Stimulated activated naive B cell treated with anti-CD40 and anti-IgM and Interleukin-4, amounts not matched to agents 10 μg/mL and 1 μg/mL and 100 μg/mL, for 72 hours (primary cell): ENCODE measurements at regions not wholly inside any gene's neighbourhood (a gene's known extent, or its start where the extent isn't known, plus 50 kb on each side); places are given as distances from the start of the nearest gene placed in this dataset.

ENCODE experiments used
- ATAC-seq, 2 donors: fragments of 150-1000 bp; cut with Tn5 transposase; replicated peaks; 2 replicates each; pipeline ENCODE4 v1.10.0; 2021; ENCODE audit warnings: moderate library complexity in 1 of 2
- DNase-seq: peaks from one replicate; pipeline ENCODE4 v3.0.0; 2021
- H3K27ac Mint-ChIP-seq: one replicate; pipeline ENCODE4 v1.8.0; 2022; ENCODE audit warnings: mild to moderate bottlenecking, mixed read lengths
- H3K27me3 Mint-ChIP-seq, 2 donors: one replicate each; pipeline ENCODE4 v1.8.0; 2022; ENCODE audit warnings: mixed read lengths in 2 of 2
- H3K36me3 Mint-ChIP-seq, 2 donors: one replicate each; pipeline ENCODE4 v1.8.0; 2022; ENCODE audit warnings: mixed read lengths in 2 of 2, mild to moderate bottlenecking in 1 of 2
- H3K4me1 Mint-ChIP-seq, 2 donors: one replicate each; pipeline ENCODE4 v1.8.0; 2022; ENCODE audit warnings: mixed read lengths in 2 of 2, mild to moderate bottlenecking in 1 of 2
- H3K4me3 Mint-ChIP-seq, 2 donors: one replicate each; pipeline ENCODE4 v1.8.0; 2022; ENCODE audit warnings: mild to moderate bottlenecking in 2 of 2, mixed read lengths in 2 of 2, moderate library complexity in 1 of 2
- H3K9me3 Mint-ChIP-seq, 2 donors: one replicate each; pipeline ENCODE4 v1.8.0; 2022; ENCODE audit warnings: mixed read lengths in 2 of 2, mild to moderate bottlenecking in 1 of 2

DNA sequence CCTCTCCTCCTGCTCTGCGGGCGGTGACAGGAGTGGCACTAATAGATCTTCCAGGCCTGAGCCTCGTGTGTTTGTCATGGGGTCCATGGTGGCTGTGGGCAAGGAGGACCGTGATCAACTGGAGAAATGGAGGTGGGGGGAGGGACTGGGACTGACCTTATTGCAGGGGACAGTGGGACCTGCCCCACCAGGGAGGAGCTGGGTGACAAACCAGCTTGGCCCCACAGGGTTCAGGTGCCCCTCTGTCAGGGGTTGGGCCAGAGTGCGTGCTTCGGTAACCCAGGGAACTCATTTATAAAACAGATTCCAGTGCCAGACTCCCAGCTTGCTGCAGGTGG is 366.5 kb downstream of the BCOR start:
- no peaks in the 10 kb centered on the region for H3K36me3 Mint-ChIP-seq
- no peaks in the 10 kb centered on the region for H3K9me3 Mint-ChIP-seq
- ATAC-seq (no peak), DNase-seq (no peak)
- peaks cover 6 to 22% of the 10 kb centered on the region in 2 donors for H3K4me1 Mint-ChIP-seq
- H3K27me3 Mint-ChIP-seq, result peaks cover 7 to 30% of the 10 kb centered on the region in 2 donors
- H3K4me3 Mint-ChIP-seq, result no peak overlapping the region
- no peak overlapping the region for H3K27ac Mint-ChIP-seq

DNA sequence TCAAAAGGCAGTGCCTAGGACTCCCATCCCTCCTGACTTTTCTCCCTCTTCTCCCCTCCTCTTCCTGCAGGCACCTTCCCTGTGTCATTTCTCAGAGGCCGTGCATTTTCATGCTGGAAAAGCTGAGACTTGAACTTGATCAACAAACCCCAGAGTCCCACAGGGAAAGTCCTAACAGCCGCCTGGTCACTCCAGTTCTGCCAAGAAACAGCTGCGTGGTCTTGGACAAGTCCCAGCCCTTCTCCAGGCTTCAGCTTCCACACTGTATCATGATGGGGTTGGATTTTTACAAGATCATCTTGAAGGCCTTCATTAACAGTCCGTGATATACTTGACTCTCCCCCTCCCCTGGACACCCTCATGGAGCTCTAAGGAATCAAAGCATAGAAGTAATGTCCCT is 366.0 kb downstream of the BCOR start:
- DNase-seq, result no peak
- Mint-ChIP-seq H3K9me3 (no peaks in the 10 kb centered on the region), H3K4me1 (peaks cover 6 to 22% of the 10 kb centered on the region in 2 donors), H3K27ac (no peak overlapping the region), H3K4me3 (no peak overlapping the region), H3K36me3 (no peaks in the 10 kb centered on the region), H3K27me3 (peaks cover 3 to 32% of the 10 kb centered on the region in 2 donors)
- no peak for ATAC-seq

DNA sequence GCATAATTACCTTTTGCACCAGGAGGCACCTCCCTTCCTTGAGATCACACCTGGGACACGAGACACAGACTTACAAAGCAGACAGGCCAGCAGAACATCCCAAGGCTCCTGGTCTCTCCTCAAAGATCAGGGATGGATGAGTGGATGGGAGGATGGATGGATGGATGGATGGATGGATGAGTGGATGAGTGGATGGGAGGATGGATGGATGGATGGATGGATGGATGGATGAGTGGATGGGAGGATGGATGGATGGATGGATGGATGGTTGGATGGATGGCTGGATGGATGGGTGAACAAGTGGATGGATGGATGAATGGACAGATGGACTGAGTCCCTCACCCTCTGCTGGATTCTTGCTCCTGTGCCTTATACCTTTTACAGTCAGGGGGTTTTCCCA is 364.0 kb downstream of the BCOR start:
- Mint-ChIP-seq H3K9me3 (no peaks in the 10 kb centered on the region), H3K27ac (no peak overlapping the region), H3K36me3 (no peaks in the 10 kb centered on the region), H3K4me3 (no peak overlapping the region), H3K4me1 (peaks cover 6 to 22% of the 10 kb centered on the region in 2 donors), H3K27me3 (peaks cover 0 to 22% of the 10 kb centered on the region in 2 donors)
- no peak for DNase-seq
- no peak for ATAC-seq

DNA sequence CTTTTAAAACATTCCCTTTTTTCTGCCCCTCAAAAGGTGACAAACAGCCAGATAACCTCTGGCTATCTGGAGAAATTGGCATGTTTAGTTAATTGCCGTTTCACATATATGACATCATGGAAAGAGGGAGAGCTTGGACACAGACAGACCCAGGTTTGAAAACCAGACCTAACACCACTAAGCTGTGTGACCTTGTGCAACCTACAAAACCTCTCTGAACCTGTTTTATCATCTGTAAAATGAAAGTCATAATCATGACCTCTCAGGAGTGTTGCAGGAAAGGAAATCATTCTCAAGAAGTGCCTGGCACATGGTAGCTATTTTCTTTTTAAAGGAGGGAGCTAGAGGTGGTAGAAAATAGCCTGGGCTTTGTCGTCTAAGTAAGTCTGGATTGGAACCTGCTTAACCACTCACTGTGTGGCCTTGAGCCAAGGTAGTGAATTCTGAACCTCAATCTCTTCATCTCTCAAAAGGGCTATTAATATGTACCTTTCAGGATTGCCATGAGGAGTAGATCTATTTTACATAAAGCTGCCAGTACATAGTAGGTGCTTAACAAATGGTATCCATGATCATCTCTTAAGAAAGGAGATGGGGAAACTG is 363.5 kb downstream of the BCOR start:
- DNase-seq (no peak), ATAC-seq (no peak)
- H3K4me3 Mint-ChIP-seq, result no peak overlapping the region
- no peaks in the 10 kb centered on the region for H3K9me3 Mint-ChIP-seq
- peaks cover 6 to 21% of the 10 kb centered on the region in 2 donors for H3K4me1 Mint-ChIP-seq
- H3K27ac Mint-ChIP-seq, result no peak overlapping the region
- no peaks in the 10 kb centered on the region for H3K36me3 Mint-ChIP-seq
- peaks cover 0 to 22% of the 10 kb centered on the region in 2 donors for H3K27me3 Mint-ChIP-seq

DNA sequence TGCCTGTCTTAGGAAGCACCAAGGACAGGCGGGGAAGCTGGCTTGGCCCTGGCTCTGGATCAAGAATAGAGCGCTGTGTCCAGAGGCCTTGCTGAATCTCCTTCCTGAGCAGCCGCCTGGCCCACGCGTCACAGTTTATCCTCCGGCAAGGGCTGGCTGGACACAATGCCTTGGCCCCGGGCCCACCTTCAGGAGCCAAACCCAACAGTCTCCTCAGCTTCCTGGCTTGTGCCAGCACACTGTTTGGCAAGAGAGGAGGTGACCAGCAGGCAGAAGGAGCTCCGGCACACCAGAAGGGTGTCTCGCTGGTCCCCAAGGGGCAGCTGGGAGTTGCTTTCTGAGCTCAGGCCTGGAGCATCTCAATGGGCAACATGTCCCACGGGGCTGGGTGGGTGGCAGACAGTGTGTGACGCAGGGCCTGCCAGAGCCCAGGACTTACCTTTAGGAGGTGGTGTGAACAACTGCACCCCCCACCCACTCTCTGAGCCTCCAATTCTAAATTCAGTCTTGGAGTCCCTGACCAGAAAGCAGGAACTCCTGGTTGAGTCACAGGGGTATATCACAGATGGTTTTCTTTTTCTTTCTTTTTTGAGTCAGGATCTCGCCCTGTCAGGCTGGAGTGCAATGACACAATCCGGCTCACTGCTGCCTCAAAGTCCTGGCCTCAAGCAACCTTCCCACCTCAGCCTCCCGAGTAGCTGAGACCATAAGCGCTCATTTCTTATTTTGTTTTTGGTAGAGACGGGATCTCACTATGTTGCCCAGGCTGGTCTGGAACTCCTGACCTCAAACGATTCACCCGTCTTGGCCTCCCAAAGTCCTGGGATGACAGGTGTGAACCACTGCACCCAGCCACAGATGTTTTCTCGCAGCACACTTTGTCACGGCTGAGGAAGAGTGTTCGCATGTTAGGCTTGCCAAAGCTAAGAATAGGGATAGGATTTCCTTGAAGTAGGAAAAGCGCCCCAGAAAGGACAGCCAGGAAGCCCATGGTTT is 361.2 kb downstream of the BCOR start:
- no peak overlapping the region for H3K27ac Mint-ChIP-seq
- no peaks in the 10 kb centered on the region for H3K4me1 Mint-ChIP-seq
- H3K9me3 Mint-ChIP-seq, result no peaks in the 10 kb centered on the region
- H3K4me3 Mint-ChIP-seq, result no peak overlapping the region
- DNase-seq (no peak), ATAC-seq (no peak)
- H3K27me3 Mint-ChIP-seq, result peaks cover 0 to 14% of the 10 kb centered on the region in 2 donors
- H3K36me3 Mint-ChIP-seq, result no peaks in the 10 kb centered on the region

DNA sequence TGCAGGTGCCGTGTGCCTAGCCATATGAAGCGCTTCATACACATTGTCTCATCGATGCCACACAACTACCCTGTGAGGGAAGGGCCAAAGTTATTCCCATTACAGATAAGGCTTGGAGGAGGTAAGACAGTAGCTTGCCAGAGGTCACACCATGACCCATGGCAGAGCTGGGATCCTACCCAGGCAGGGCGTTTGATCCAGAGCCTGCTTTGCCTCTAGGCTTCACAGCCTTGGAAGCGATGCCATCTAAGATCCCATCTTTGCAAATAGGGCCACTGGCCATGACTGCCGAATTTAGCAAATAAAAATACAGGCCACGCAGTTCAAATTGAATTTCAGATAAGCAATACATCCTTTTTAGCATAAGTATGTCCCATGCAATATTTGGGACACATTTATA is 358.2 kb downstream of the BCOR start:
- Mint-ChIP-seq H3K4me3 (no peak overlapping the region), H3K9me3 (no peaks in the 10 kb centered on the region), H3K36me3 (no peaks in the 10 kb centered on the region), H3K4me1 (no peaks in the 10 kb centered on the region), H3K27ac (no peak overlapping the region), H3K27me3 (peaks cover 0 to 5% of the 10 kb centered on the region in 2 donors)
- no peak for DNase-seq
- ATAC-seq, result no peak

DNA sequence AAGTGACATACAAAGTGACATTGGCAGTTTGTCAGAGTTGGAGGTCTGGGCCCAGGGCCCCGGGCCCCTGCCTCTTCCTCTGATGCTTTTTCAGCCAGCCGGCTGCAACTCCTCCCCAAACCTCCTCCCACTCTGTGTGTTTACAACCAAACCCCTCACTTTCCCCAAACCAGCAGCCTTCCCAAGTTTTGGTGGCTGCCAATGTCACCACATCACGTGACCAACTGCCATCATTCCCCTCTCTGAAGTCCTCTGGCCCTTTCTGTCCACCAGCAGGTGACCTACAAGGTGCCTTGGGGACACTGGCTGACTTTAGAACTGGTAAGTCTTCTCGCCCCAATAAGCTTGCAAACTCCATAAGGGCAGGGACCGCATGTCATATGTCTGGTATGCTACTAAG is 357.7 kb downstream of the BCOR start:
- Mint-ChIP-seq H3K36me3 (no peaks in the 10 kb centered on the region), H3K27me3 (peaks cover 0 to 5% of the 10 kb centered on the region in 2 donors), H3K4me3 (no peak overlapping the region), H3K4me1 (no peaks in the 10 kb centered on the region), H3K9me3 (no peaks in the 10 kb centered on the region), H3K27ac (no peak overlapping the region)
- no peak for DNase-seq
- ATAC-seq, result no peak

DNA sequence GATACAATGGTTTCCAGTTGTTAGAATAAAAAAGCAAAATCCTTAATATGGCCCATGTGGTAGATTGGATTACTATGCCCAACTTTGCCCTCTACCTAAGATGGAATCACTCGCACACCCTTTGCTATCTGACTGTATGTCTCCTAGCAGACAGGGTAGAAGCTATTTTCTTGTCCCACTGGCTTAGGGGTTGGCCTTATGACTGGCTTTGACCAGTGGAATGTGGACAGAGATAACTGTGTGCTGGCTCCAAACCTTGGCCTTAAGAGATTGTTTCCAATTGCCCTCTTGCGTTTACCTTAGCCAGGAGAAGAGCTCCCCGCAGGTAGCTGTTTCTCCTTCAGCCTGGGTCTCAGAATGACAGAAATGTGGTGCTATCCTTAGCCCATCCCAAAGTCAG is 355.9 kb downstream of the BCOR start:
- Mint-ChIP-seq H3K4me3 (no peak overlapping the region), H3K9me3 (no peaks in the 10 kb centered on the region), H3K27me3 (peaks cover 0 to 5% of the 10 kb centered on the region in 2 donors), H3K36me3 (no peaks in the 10 kb centered on the region), H3K27ac (no peak overlapping the region), H3K4me1 (peaks cover 0 to 4% of the 10 kb centered on the region in 2 donors)
- no peak for DNase-seq
- ATAC-seq, result no peak

DNA sequence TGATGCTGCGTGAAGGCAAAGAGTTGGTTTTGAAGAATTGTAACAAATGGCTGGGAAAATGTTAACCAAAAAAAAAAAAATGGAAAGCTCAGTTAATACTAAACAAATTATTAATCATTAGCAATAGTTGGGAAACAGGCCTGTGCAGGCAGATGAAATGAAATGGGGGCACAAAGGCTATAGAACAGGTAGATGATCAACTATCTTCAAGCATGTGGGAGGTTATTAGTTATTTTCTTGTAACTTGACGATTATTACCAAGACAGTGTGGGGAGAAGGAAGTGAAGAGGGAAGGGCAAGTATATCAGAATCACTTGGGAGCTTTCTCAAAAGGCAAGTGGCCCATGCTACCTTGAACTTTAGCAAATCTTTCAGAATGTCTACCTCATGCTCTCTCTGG is 351.9 kb downstream of the BCOR start:
- no peak overlapping the region for H3K27ac Mint-ChIP-seq
- H3K4me1 Mint-ChIP-seq, result peaks cover 0 to 4% of the 10 kb centered on the region in 2 donors
- ATAC-seq, result no peak
- no peaks in the 10 kb centered on the region for H3K9me3 Mint-ChIP-seq
- no peaks in the 10 kb centered on the region for H3K36me3 Mint-ChIP-seq
- no peak for DNase-seq
- H3K4me3 Mint-ChIP-seq, result no peak overlapping the region
- peaks cover 0 to 9% of the 10 kb centered on the region in 2 donors for H3K27me3 Mint-ChIP-seq

DNA sequence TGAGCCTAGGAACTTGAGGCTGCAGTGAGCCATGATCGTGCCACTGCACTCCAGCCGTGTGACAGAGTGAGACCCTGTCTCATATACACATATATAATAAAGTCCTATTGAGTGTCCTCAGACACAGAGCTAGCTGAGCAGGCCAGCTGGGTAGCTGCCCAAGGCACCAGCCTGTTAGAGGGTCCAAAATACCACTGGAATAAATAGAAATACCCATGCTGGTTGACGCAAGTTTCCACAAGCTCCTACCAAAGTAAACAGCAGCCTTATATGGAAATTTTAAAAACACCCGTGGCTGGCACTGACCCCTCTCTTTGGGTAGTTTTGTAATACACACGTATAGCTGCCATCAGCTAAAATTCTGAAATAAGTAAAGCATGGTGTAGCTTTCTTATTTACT is 348.6 kb downstream of the BCOR start:
- Mint-ChIP-seq H3K9me3 (peaks cover 0 to 4% of the 10 kb centered on the region in 2 donors), H3K27me3 (peaks cover 0 to 9% of the 10 kb centered on the region in 2 donors), H3K4me3 (no peak overlapping the region), H3K27ac (no peak overlapping the region), H3K4me1 (peaks cover 0 to 4% of the 10 kb centered on the region in 2 donors), H3K36me3 (peaks cover 0 to 4% of the 10 kb centered on the region in 2 donors)
- ATAC-seq (no peak), DNase-seq (no peak)

DNA sequence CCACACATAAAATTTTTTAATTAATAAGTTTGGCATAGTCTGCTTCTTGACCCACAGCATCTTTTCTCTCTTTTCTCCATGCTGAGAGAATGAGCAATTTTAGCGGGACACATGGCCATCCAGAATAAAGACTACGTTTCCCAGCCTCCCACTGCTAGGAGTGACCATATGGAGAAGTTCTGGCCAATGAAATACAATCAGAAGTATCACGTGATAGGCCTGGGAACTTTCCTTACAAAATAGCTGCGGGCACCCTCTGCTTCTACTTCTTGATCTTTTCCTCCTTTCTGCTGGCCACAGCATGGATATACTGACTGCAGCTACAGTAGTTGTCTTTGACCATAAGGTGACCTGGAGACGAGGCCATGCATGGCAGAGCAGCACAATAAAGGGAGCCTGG is 348.0 kb downstream of the BCOR start:
- Mint-ChIP-seq H3K4me1 (peaks cover 0 to 4% of the 10 kb centered on the region in 2 donors), H3K27me3 (peaks cover 0 to 9% of the 10 kb centered on the region in 2 donors), H3K27ac (no peak overlapping the region), H3K4me3 (no peak overlapping the region), H3K36me3 (peaks cover 0 to 4% of the 10 kb centered on the region in 2 donors), H3K9me3 (peaks cover 0 to 4% of the 10 kb centered on the region in 2 donors)
- no peak for DNase-seq
- no peak for ATAC-seq

DNA sequence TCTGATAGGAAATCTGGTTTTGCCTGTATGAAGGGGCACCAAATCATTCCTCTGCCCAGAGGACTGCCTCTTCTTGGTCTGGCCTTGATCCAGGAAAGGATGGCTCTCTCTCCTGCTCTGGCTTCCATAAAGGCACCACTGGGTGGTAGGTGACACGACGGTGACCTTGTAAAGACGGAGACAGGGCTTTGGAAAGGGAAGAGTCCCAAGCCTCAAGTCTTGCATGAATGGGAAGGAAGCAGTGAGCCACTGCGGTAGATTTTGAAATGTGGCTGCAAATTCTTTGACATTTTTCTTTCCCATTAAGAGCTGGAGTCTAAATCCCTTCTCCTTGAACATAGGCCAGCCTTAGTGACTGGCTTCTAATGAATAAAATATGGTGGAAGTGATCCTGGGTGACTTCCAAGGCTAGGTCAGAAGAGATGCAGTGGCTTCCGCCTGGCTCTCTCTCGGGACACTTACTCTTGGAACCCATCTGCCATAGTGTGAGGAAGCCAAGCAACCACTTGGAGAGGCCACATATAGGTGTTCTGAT is 347.4 kb downstream of the BCOR start:
- H3K9me3 Mint-ChIP-seq, result peaks cover 0 to 4% of the 10 kb centered on the region in 2 donors
- peaks cover 0 to 9% of the 10 kb centered on the region in 2 donors for H3K27me3 Mint-ChIP-seq
- DNase-seq (no peak), ATAC-seq (no peak)
- peaks cover 0 to 4% of the 10 kb centered on the region in 2 donors for H3K36me3 Mint-ChIP-seq
- no peak overlapping the region for H3K4me3 Mint-ChIP-seq
- H3K27ac Mint-ChIP-seq, result no peak overlapping the region
- H3K4me1 Mint-ChIP-seq, result peaks cover 0 to 4% of the 10 kb centered on the region in 2 donors

DNA sequence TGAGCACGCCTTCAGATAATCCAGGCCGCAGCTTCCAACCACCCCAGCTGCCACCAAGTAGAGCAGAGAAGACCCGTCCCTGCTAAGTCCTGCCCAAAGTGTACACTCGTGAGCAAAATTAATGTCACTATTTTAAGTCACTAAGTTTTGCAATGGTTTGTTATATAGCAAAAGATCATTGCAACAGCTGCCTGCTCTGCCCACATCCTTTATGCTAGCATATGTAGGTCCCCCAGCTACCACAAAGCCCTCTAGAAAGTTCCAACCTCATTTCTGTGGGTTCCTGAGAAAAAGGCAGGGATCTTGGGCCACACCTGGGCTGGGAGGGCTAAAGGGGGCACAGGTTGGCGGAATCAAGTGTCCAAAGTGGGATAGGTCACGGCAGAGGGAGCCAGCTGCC is 346.9 kb downstream of the BCOR start:
- Mint-ChIP-seq H3K4me1 (peaks cover 0 to 3% of the 10 kb centered on the region in 2 donors), H3K27ac (no peak overlapping the region), H3K36me3 (peaks cover 0 to 4% of the 10 kb centered on the region in 2 donors), H3K4me3 (no peak overlapping the region), H3K27me3 (peaks cover 0 to 9% of the 10 kb centered on the region in 2 donors), H3K9me3 (peaks cover 0 to 4% of the 10 kb centered on the region in 2 donors)
- DNase-seq, result no peak
- no peak for ATAC-seq

DNA sequence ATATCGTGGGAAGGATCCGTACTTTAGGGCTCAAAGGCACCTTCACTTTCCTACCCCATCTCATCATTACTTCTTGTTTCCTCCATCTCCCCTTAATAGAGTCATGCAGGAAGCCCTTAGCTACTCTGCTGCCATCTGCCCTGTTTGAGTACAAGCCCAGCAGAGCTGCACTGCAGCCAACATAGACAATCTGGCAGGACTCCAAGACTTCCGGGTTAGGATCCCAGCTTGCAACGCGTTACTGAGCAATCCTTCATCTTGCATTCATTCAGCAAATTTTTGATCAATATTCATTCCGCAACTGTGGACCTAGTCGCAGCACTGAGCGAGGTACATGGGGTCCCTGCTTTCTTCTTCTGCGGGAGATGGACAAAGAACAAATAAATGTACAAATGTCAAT is 344.9 kb downstream of the BCOR start:
- ATAC-seq (no peak), DNase-seq (no peak)
- H3K27me3 Mint-ChIP-seq, result peaks cover 0 to 4% of the 10 kb centered on the region in 2 donors
- H3K27ac Mint-ChIP-seq, result no peak overlapping the region
- no peaks in the 10 kb centered on the region for H3K4me1 Mint-ChIP-seq
- no peak overlapping the region for H3K4me3 Mint-ChIP-seq
- peaks cover 0 to 4% of the 10 kb centered on the region in 2 donors for H3K9me3 Mint-ChIP-seq
- peaks cover 0 to 4% of the 10 kb centered on the region in 2 donors for H3K36me3 Mint-ChIP-seq
